ENCODE measurements at regions not wholly inside any gene's neighbourhood (a gene's known extent, or its start where the extent isn't known, plus 50 kb on each side); places are given as distances from the start of the nearest gene placed in this dataset.
"Not testable (repeated sequence)": the region's sequence is repeated elsewhere in the genome, so short reads cannot be mapped to it uniquely, and the experiment has no call there.

DNA sequence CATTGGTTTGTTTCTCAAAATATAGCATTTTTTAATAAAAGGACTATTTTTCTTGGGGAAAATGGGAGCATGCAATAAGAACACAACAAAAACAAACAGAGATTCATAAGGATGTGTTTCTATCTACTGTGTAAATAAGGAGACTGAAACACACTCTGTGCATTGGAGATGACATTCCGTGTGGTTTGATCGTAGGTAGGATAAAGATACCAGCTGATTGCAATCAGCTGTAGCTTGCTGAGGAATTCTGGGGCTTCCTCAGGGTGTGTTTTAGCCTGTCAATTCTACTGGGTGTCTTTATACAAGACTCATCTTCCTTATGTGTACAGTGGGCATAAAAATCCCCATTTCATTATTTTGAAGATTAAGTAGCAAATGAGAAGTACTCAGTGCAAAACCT lies 591.6 kb downstream of the DSC3 start:
- DNase-seq (ENCODE audit: low spot score) = no peak

DNA sequence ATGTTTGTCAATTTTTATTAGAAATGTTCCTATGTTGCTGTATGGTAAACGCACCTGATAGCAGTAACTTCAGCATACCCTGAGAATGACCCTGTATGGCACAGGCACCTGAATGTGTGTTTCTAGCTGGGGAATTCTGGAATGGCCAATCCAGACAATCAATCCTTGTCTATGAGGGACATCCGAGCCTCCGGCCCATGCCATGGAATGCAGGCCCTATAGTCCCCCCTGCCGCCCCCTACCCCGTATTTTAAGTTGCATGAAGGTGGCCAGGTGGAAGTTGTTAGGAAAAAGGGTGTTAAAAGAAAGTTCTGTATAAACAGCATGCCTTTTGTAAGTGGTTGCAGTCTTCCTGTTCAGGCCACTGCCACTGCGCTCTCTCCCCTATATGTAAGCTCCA lies 595.9 kb downstream of the DSC3 start:
- no peak for DNase-seq (ENCODE audit: low spot score)

DNA sequence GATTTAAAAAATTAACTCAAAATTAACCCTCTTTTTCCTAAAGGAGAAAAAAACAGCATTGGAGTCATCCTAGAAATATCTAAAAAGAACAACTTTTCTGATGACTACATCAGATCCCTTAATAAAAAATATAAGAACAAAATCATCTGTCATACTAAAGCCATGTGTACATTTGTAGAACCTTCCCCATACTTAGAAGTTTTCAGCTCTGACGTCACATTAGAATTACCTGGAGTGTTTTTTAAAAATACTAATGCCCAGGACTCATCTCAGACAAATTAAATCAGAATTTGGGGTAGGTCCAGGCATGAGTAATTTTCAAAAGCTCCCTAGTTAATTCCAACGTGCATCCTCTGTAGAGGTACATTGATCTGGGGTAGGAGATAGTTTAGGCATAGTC lies 598.0 kb downstream of the DSC3 start:
- DNase-seq (ENCODE audit: low spot score) = no peak

DNA sequence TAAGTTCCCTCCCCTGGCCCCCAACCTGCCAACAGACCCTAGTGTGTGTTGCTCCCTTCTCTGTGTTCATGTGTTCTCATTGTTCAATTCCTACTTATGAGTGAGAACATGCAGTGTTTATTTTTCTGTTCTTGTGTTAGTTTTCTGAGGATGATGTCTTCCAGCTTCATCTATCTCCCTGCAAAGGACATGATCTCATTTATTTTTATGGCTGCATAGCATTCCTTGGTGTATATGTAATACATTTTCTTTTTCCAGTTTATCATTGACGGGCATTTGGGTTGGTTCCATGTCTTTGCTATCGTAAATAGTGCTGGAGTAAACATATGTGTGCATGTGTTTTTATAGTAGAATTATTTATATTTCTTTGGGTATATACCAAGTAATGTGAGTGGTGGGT lies 602.2 kb downstream of the DSC3 start:
- no peak for DNase-seq (ENCODE audit: low spot score)

DNA sequence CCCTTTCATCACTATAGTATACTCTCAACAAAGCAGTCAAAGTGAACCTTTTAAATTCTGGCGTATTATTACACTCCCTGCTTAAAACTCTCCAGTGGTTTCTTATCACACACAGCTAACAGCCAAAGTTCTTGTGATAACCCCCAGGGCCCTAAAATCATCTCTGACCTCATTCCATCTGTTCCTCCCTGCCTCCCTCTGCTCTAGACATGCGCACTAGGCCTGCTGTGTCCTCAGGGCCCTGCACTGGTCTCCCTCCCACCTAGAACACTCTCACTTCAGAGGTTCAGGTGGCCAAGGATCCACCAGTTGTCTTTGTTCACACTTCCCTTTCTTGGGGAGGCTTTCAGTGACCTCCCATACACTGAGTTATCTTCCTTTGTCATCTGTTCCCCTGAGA lies 603.4 kb downstream of the DSC3 start:
- DNase-seq (ENCODE audit: low spot score) = no peak

DNA sequence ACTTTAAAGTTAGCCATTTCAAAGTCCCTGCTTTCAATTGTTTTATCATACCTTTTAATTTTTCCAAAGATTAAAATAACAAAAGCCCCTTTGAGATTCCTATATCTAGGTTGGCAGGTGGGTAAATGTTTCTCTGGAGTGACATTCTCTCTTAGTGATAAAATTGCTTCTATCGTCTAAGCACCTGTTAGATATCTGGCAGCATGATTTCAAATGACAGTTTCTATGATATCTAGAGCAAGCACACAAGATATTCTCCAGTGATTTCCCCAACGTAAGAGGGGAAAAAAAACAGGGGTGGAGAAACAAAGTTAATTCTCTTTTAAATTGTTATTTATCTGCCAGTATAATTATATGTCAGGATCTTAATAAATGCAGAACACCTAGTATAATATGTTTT lies 610.2 kb downstream of the DSC3 start:
- DNase-seq (ENCODE audit: low spot score) = no peak

DNA sequence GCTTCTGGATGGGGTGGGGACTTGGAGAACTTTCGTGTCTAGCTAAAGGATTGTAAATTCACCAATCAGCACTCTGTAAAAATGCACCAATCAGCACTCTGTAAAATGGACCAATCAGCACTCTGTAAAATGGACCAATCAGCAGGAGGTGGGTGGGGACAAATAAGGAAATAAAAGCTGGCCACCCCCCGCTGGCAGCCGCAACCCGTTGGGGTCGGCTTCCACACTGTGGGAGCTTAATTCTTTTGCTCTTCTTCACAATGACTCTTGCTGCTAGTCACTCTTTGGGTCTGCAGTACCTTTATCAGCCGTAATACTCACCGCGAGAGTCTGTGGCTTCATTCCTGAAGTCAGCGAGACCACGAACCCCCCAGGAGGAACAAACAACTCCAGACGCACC lies 623.1 kb downstream of the DSC3 start:
- not testable (repeated sequence) for DNase-seq (ENCODE audit: low spot score)

DNA sequence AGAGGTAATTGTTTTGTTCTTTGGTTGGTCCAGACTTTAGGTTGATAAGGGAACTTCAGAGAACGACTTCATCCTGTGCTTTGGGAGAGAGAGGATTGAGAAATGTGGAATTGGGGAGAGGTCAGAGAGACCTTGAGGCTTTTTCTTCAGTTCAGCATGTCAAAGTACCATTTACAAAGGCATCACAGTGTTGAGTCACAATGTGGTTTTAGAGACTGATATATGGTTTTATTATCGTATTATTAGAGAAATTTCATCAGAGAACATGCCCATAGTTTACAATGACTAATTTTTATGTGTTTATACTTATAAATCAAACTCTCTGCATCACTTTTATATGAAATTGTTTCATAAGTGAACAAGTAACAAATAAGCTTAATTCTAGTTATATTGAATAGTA lies 626.6 kb downstream of the DSC3 start:
- no peak for DNase-seq (ENCODE audit: low spot score)

DNA sequence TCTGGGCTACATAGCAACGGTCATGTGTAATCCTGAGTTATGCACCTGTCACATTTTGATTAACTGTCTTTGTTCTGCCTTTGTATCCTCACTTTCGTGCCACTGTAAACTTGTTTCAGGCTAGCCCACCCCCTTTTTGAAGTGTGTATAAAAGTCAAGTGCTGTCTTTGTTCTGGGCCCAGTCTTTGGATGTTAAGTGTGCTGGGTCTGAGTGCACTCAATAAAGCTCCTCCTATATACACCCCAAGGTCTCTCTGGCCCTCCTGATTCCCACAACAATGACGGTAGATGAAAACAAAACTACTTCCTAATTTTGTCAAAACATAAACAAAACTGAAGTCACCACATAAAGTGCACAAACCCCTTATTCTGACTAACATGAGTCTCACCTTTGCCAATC lies 633.4 kb downstream of the DSC3 start:
- no peak for DNase-seq (ENCODE audit: low spot score)

DNA sequence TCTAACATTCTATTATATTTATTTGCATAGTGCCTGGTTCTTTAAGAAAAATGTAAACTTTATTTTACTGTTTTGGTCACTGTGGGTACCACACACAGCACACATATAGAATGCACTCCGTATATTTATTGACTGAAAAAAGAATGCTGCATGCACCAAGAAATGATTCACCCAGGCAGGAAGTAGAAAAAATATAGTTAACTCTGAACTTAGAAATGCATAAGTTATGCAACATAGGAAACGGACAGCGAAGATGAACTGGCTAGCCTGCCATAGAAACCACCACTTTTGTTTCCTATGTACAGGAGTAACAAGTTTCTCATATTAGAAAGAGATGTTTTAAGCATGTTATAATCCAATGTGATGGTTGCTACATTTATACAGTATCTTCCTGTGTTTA lies 635.8 kb downstream of the DSC3 start:
- DNase-seq (ENCODE audit: low spot score) = no peak

DNA sequence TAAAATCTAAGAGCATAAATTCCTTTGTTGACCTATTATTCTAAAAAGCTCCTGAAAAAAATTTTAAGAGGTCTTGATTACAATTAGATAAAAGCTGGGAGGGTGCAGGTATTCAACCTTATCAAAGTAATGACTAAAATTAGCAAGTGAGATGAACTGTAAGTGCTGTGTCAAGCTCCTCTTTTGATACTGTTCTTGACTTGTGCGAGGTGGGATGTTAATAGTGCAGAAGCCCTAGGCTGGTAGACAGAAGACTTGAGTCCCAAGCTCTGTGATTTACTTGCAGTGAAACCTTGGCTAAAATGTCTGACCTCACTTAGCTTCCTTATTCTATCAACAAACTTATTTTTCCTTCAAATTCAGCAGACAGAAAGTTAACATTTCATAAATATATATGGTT lies 637.5 kb downstream of the DSC3 start:
- DNase-seq (ENCODE audit: low spot score) = no peak

DNA sequence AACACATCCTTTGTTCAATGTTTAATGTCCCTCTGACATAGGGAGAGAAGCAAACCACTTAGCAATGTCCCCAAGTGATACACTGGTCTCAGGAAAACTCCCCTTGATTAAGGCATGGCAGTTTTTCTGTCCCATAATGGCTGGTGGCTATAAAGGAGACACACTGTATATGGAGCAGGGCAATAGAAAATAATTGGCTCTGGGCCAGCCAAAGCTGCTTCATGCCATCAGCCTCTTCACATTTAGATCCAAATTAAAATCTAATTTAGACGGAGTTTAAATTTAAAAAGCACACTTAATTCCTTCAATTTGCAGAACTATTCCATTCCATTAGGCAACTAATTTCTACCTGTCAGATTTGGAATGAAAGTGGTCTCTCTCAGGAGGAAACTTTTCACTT lies 638.1 kb downstream of the DSC3 start:
- DNase-seq (ENCODE audit: low spot score) = no peak

DNA sequence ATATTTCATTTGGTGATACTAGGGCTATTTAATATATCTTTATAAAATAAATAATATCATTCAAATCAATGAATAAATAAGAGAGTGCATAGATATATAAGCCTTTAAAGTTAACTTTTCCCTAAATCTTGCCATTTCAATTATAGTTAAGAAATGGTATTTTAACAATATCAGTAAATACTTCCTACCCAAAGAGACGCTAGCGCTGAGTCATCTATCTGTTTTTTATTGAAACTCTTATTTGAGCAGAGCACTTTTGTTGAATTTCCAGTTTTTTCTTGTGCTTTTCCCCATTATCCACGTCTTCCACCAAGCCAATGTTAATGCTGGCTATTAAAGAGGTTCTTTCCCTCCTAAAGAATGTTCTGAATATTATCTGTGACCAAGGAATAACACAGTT lies 639.3 kb downstream of the DSC3 start:
- DNase-seq (ENCODE audit: low spot score) = no peak

DNA sequence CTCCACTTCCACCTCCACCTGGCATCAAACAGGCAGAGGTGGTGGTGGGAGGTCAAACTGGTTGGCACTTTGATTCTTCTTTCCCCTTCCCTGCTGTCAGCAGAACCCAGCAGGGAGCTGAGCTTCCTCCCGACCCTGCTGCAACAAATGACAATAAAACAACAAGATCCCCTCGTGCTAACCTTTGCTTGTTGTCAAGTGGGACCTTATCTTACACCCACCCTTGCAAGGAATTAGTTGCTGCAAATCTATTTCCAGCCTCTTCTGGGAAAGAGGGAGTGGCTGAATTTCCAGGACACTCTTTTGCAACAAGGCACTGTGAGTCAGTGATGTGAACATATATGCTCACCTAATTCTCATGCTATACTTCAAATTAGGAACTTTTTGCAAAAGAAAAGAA lies 655.1 kb downstream of the DSC3 start:
- no peak for DNase-seq (ENCODE audit: low spot score)

DNA sequence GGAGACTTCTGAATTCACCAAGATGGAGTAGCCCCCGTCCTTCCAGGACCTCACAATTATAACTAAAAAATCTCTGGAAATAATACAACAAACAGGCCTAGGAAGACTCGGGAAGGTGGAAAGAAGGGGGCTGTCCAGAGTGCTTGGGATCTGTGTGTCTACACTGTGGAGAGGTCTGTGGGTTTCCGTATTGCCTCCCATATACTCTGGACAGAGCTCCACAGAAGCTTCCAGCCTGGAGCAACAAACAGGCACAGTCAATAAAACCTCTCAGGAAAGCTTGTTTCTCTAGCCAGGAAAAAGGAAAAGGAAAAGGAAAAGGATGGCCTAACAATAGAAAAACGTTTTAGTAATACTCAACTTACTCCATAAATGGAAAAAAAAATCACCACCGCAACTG lies 655.9 kb downstream of the DSC3 start:
- peak; percentile 0 for DNase-seq (ENCODE audit: low spot score)

DNA sequence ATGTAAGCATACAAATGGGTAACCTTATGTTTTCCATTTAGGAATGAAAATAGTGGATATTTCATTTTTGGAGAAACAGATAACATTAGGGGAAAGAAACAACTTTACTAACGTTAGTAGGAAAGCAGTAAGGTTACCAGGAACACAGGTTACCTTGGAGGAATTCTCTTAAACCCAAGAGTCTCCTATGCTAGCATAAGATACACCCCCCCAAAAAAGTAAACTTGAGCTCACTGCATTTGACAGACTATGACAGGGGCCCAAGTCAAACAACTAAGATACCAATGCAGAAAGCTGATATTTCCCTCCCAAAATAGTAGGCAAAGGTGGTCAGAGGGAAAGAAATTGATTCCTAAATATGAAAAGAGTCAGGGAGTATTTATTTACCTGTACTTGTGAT lies 656.9 kb downstream of the DSC3 start:
- no peak for DNase-seq (ENCODE audit: low spot score)

DNA sequence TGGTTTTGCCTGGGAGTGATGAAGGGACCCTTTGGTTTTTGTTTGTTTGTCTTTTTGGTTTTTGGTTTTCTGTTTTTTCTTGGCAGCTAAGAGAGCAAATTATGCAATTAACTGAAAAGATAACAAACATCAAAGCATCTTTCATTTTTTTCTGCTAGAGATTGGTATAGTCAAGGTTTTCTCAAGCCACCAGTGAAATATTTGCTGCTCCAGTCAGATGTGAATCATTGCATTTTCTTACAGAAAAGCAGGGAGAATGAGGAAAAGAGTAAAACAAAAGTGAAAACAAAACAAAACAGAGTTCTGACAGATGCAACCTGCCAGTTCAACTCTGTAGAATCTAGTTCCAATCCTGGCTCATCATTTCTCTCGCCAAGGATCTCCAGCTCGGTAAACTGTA lies 660.7 kb downstream of the DSC3 start:
- DNase-seq (ENCODE audit: low spot score) = no peak

DNA sequence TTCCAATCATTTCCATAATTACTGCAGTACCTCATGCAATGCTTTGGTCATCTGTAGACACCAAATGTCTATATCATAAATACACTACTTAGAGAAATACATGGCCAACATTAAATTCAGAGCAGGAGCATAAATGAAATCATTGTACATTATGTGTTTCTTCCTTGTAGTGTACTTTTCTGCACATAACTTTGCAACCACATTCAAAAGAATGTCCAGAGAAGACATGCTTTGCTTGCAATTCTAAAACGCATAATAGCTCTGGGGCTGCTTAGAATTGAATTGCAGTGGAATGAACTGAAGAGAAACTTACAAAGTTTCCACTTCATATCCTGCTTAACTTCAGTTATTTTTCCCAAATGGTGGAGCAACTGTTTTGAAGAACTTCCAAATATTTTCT lies 664.4 kb downstream of the DSC3 start:
- DNase-seq (ENCODE audit: low spot score) = no peak

DNA sequence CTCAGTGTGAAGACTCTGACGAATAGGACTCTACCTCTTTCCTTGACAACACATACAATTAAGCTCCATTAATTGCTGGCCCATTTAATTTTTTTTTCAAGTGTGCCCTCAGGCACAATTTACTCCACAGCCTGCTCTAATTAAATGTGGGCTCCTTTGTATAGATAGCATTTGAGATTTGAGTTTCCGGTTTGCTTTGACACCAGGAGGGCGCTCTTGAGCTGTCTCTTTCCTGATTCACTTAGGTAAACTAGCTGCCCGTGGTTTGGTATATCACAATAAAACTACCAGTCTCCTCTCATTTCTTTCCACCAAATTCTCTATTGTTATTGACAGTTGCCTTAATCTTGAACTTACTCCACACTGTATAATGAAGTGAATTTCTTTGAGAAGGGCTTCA lies 666.0 kb downstream of the DSC3 start:
- DNase-seq (ENCODE audit: low spot score) = no peak

DNA sequence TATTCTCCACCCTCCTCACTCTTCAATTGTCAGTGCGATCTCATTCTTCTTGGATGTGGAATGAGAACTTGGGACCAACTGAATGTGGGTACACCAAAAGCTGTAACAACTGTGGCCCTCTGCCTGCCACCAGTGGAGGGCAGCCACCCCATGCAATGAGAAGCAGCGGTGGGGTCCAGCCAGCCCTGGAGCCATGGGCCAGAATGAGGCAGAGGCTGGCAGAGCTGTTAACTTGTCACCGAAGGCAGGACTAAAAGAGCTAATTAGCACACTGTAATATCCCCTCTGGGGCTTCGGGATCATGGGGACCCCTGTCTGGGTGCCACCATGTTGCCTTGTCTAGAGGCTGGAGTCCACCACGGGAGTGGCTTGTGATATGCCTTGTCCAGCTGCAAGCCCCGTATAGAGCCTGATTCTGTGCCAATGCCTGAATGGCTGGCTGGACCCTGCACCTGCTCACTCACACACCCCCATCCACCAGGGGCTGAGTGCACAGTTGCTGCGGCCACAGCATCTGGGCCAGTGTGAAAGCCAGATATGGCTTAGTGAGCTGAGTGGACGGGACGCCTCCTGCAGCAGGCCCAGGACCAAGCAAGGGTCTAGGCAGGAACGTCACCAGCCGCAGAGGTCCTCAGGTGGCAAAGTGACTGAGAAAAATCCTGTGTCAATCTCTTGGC lies 680.5 kb downstream of the DSC3 start:
- DNase-seq (ENCODE audit: low spot score) = no peak

DNA sequence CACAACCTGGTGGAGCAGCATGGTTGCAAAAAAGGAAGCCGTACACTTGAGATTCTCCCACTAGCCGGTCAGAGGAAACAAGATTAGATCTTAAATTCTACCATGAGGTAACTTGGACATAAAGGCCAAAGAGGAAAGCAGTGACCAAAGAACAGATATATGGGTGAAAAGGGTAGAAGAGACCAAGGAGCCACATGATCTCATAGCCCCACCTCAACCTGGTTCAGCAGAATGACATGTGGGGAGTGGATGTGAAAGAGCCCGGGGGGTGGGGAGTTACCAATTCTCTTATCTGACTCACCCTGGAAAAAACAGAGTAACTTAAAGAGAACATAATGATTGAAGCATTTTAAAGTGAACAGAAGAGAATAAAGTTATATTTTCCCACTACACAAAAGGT lies 683.0 kb downstream of the DSC3 start:
- DNase-seq (ENCODE audit: low spot score) = no peak

DNA sequence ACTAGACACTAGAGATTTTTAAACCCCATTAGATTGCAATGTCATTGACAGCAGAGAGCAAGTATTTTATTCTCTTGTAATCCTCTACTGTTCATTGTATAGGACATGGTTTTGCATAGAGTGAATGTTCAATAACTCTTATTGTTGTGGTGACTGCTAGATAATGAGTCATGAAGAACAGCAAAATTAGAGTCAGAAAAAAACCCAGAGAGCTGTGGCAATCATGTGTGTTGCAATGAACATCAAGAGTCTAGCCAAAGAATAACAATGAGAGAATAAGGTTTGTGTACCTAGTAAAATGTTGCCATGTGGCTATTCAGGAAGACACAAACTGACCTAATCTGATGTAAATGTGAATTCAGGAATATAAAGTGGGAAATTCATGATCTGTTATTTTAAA lies 684.0 kb downstream of the DSC3 start:
- DNase-seq (ENCODE audit: low spot score) = no peak

DNA sequence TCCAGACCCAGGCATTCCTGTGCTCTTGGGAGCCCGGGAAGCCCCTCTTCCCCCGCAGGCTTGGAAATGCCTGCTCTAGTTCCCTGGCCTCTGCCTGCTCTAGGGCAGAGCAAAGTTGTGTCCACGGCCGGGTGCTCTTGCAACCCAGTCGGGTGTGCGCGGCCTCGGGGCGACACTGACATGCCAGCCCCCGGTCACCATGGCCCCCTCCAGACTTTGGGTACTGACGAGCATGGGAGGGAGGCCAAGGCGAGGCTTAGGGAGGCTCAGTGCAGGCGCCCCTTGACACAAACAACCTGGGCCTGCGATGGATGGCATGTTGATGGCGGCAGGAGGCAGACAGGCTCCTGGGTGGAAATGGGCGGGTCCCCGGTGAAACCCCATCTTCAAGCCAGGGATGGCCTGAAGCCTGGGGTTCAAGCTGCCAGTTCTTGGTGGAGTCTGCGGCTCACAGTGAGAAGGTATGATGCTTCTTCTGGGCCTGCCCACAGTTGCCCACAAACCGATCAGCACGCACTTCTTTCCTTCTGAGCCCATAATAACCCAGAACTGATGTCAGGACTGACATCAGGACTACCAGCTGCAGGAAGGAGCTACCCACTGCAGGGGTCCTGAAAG lies 689.9 kb downstream of the DSC3 start:
- no peak for DNase-seq (ENCODE audit: low spot score)

DNA sequence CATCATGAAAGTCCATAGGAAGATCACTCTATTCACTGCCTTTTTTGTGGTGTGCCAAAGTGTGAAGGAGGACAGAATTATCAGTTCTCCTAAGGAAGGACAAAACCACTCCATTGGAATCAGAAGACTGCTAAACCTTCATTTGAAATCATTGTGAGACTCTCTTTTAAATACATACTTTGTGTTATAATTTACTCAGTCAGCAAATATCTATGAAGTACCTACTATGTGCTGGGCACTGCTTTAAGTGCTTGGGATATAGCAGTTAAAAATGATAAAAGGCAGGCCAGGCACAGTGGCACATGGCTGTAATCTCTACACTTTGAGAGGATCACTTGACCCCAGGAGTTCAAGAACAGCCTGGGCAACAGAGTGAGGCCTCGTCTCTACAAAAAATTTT lies 692.3 kb downstream of the DSC3 start:
- no peak for DNase-seq (ENCODE audit: low spot score)
